ENCODE measurements at regions not wholly inside any gene's neighbourhood (a gene's known extent, or its start where the extent isn't known, plus 50 kb on each side); places are given as distances from the start of the nearest gene placed in this dataset.

DNA sequence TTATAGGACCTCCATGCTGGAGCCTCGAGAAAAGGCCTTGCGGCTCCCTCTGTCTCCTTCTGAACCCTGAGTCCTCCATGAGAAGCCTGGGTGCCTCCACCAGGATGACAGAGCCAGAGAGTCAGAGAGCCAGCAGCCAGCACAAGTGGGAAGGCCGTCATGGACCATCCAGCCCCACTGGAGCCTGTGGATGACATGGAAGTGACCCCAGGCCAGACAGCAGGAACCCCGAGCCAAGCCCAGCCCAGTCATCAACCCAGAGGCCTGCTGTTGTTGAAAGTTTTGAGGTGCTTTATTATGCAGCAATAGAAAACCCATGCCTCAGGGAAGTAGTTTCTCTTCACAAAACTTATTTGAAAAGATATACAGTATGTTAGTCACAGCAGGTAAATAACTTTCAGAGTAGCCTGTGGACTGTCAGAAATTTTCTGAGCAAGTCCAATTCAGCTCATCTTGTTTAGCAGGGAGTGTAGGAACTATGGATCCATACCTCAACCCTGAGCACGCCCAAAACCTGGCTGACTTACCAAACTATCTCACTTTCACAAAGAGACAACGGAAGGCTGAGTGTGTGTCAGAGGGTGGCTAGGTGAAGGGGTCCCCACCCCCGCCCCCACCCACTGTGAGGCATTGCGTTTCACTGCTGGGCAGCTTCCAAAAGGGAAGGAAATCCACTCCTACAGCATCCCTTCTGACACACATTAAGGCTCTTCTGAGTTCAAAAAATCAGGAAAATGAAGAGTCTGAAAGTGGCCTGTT is 79.9 kb upstream of the NDUFV2 start:
- no peak for TF ChIP-seq NR1H2 (CRISPR knock-in tag; IDR thresholded peaks at IDR 0.05; ENCODE audit: borderline replicate concordance, low read depth)
- TF ChIP-seq, protein P1, sequence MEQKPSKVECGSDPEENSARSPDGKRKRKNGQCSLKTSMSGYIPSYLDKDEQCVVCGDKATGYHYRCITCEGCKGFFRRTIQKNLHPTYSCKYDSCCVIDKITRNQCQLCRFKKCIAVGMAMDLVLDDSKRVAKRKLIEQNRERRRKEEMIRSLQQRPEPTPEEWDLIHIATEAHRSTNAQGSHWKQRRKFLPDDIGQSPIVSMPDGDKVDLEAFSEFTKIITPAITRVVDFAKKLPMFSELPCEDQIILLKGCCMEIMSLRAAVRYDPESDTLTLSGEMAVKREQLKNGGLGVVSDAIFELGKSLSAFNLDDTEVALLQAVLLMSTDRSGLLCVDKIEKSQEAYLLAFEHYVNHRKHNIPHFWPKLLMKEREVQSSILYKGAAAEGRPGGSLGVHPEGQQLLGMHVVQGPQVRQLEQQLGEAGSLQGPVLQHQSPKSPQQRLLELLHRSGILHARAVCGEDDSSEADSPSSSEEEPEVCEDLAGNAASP (CRISPR knock-in tag; IDR thresholded peaks at IDR 0.05; ENCODE audit: borderline replicate concordance): no peak
- TF ChIP-seq SMC3 (IDR thresholded peaks at IDR 0.05; ENCODE audit: low read length): no peak
- TF ChIP-seq EHMT2 (IDR thresholded peaks at IDR 0.05; ENCODE audit: borderline replicate concordance, low read depth, low read length): no peak
- no peak for TF ChIP-seq SNAI1 (CRISPR knock-in tag; IDR thresholded peaks at IDR 0.05; ENCODE audit: borderline replicate concordance)
